Ovary (tissue), 7 donors: ENCODE measurements at regions not wholly inside any gene's neighbourhood (a gene's known extent, or its start where the extent isn't known, plus 50 kb on each side); places are given as distances from the start of the nearest gene placed in this dataset.

Experiments
- DNase-seq, 5 donors: peaks; one replicate each; pipeline ENCODE4 v3.0.0-alpha.2; 2019 to 2020
- H3K27ac ChIP-seq, 2 donors: fragments of 200-600 bp; one replicate each; pipeline versions ENCODE4 v1.5.1 to v1.8.0; 2019 to 2022
- H3K27me3 ChIP-seq: fragments of 200-600 bp; one replicate; pipeline ENCODE4 v1.8.0; 2022
- H3K36me3 ChIP-seq: fragments of 200-600 bp; sonication (generic); one replicate; pipeline ENCODE4 v1.5.1; 2019
- H3K4me1 ChIP-seq: one replicate; pipeline ENCODE4 v1.8.1; 2013; ENCODE audit warnings: mild to moderate bottlenecking, moderate library complexity; ENCODE audit not compliant: insufficient read depth
- H3K4me3 ChIP-seq: fragments of 200-600 bp; sonication (generic); one replicate; pipeline ENCODE4 v1.5.1; 2017
- H3K9me3 ChIP-seq, 2 donors: fragments of 200-600 bp in 1 of 2; sonication (generic) in 1 of 2; one replicate each; pipeline versions ENCODE4 v1.5.1 to v1.8.1; 2013 to 2019; ENCODE audit warnings: mild to moderate bottlenecking in 1 of 2, moderate library complexity in 1 of 2
- CTCF ChIP-seq, 3 donors: fragments of 450-650 bp in 2 of 3; fragments of 200-600 bp in 1 of 3; IDR thresholded peaks; one replicate each; pipeline versions ENCODE4 v1.5.1 to v1.8.0; 2016 to 2022; ENCODE audit warnings: antibody characterized with exemption in 3 of 3, mild to moderate bottlenecking in 1 of 3
- EP300 ChIP-seq: sonication (generic); formaldehyde crosslinking; IDR thresholded peaks from one replicate; pipeline ENCODE4 v1.6.1; 2017; ENCODE audit warnings: antibody characterized with exemption
- POLR2A ChIP-seq: fragments of 450-650 bp; IDR thresholded peaks from one replicate; pipeline ENCODE4 v1.6.1; 2017; ENCODE audit warnings: antibody characterized with exemption, mild to moderate bottlenecking, moderate library complexity
- whole genome bisulfite sequencing, 3 donors: extraction: QIAGEN DNeasy Blood & Tissue Kit in 1 of 3; methylation state at CpG; one replicate each; pipeline versions ENCODE4 v1.1.5 to v1.1.7; 2013 to 2017; 5-methylcytosine and 5-hydroxymethylcytosine counted together
- intact Hi-C, 4 donors: fragments of 100-400 bp; cut with DNase I; formaldehyde crosslinking; loops; one replicate each; pipeline versions ENCODE4 v1.11.0 to v1.15.1; 2022 to 2023
- donor health status: DM: no; HTN: no; CAD: no; lungs with moderate emphysema.
- donor health status: DM: no; HTN: no; CAD: no.
- donor health status: Bipolar disorder and iron deficiency.
- donor health status: DM: no; HTN: no; CAD: no.
- donor health status: DM: yes; HTN: yes; CAD: no.

DNA sequence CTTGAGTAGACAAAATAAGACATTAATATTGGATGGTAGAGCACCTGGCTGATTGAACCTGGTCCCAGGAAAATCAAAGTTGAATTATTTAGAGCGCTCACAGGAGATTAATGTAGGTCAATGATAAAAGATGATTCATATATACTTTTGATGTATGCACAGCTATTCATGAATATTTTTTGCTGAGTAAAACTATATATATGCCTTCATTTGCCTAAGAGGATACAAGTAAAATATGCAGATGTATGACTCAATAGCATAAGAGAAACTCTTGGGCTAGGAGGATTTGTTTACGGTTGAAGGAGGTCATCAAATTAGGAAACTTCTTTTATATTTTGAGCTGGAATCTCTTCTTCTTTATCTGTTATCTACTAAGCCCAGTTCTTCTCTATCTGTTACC is 202.7 kb upstream of the HS3ST1 start:
- no peak overlapping the region for H3K27ac ChIP-seq
- no peak for TF ChIP-seq POLR2A
- TF ChIP-seq CTCF (IDR thresholded peaks at IDR 0.05) = no peak
- TF ChIP-seq EP300 = no peak
- no peaks in the 10 kb centered on the region for H3K36me3 ChIP-seq
- DNase-seq = no peak
- 91 to 96% (median 96%) methylated on average over 2 of the region's 2 CpGs for whole genome bisulfite sequencing, 3 donors
- no peaks in the 10 kb centered on the region for H3K9me3 ChIP-seq
- H3K4me1 ChIP-seq = no peaks in the 10 kb centered on the region
- no peak overlapping the region for H3K4me3 ChIP-seq
- H3K27me3 ChIP-seq = no peaks in the 10 kb centered on the region
- intact Hi-C loops = loop anchor here in 1 of 4 donors (5.0 kb wide), 1 partner anchor 1301 kb away; no protein-coding TSS in a partner anchor

DNA sequence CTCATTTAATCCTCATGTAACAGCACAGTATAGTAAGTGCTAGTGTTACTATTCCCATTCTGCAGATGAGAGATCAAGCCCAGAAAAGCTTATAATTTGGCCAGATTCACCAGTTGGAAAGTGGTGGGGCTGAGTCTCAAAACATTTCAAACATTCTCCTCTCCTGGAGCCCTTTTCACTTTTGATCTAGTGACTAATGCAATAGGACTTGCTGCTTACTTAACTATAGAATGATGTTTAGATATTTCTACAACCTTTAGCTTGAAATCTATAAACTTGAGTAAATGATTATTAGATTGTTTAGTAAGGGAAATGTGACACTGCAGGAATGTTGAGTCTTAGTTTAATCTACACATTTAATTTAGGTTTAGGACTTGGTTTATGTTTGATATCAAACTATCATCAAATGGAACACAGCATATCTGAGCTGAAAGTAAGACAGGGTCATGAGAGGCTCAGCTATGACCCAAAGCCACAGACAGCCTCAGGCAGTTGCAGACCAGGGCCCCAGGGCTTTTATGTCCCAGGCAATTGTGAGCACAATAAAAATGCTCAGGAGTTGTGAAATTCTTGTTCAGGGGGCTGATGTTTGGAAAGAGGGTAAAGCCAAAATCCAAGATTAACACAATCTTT is 199.5 kb upstream of the HS3ST1 start:
- Histone ChIP-seq H3K4me3 (no peak overlapping the region), H3K36me3 (no peaks in the 10 kb centered on the region), H3K27me3 (no peaks in the 10 kb centered on the region), H3K27ac (no peak overlapping the region), H3K9me3 (no peaks in the 10 kb centered on the region), H3K4me1 (no peaks in the 10 kb centered on the region)
- DNase-seq = no peak
- intact Hi-C loops = no loop called here
- TF ChIP-seq EP300 (no peak), CTCF (IDR thresholded peaks at IDR 0.05) (no peak), POLR2A (no peak)

DNA sequence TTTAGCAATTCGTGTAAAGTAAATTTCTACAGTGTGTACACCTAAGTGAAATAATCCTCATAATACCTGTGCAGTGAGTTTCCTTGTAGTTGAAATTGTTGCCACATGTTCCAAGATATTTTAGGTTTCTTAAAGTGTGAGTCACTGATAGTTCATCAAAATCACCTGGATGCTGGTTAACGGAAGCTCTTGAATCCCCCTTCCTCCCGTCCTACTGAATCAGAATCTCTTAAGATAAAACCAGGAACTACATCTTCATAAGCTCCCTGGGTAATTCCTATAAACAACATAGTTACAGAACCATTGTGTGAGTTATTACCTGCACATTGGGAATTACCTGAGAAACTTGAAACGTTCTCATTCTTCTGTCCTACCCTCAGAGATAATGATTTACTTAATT is 197.4 kb upstream of the HS3ST1 start:
- no peak for DNase-seq
- intact Hi-C loops = no loop called here
- H3K36me3 ChIP-seq = no peaks in the 10 kb centered on the region
- H3K27me3 ChIP-seq = no peaks in the 10 kb centered on the region
- no peak for TF ChIP-seq POLR2A
- no peak for TF ChIP-seq CTCF (IDR thresholded peaks at IDR 0.05)
- TF ChIP-seq EP300 = no peak
- H3K9me3 ChIP-seq = no peaks in the 10 kb centered on the region
- no peak overlapping the region for H3K27ac ChIP-seq
- H3K4me3 ChIP-seq = no peak overlapping the region
- 87 to 90% (median 89%) methylated on average over 4 of the region's 4 CpGs for WGBS, 3 donors
- H3K4me1 ChIP-seq = no peaks in the 10 kb centered on the region

GRCh38 chr4:11625211-11625610 is 196.5 kb upstream of the HS3ST1 start:
- no peaks in the 10 kb centered on the region for H3K9me3 ChIP-seq
- intact Hi-C loops = no loop called here
- TF ChIP-seq POLR2A (no peak), CTCF (IDR thresholded peaks at IDR 0.05) (no peak), EP300 (no peak)
- no peak overlapping the region for H3K4me3 ChIP-seq
- no peak for DNase-seq
- 86 to 91% (median 87%) methylated on average over 7 of the region's 7 CpGs for WGBS, 3 donors
- no peaks in the 10 kb centered on the region for H3K27me3 ChIP-seq
- H3K36me3 ChIP-seq = no peaks in the 10 kb centered on the region
- H3K27ac ChIP-seq = no peak overlapping the region
- no peaks in the 10 kb centered on the region for H3K4me1 ChIP-seq

DNA sequence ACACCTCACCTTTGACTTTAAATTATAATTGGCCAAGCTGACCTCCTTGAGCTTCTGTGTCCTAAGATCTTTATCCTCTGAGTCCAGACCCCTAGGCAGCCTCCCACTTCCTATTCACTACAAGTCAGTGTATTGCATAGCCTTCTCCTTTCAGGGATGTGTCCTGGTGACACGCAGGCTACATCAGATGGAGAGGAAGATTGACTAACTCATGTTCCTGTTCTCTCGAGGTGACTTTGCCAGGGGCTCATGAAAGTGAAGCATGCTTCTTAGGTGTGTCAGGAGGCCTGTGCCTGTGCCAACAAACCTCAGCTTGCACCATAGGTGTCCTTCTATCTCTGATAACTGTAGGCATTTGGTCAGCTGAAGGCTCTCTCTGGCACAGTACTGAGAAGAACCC is 195.7 kb upstream of the HS3ST1 start:
- H3K27me3 ChIP-seq = no peaks in the 10 kb centered on the region
- H3K36me3 ChIP-seq = no peaks in the 10 kb centered on the region
- 56 to 67% (median 62%) methylated on average over 2 of the region's 2 CpGs for WGBS, 3 donors
- TF ChIP-seq CTCF (IDR thresholded peaks at IDR 0.05) (no peak), POLR2A (no peak), EP300 (no peak)
- no peaks in the 10 kb centered on the region for H3K4me1 ChIP-seq
- DNase-seq = no peak
- H3K4me3 ChIP-seq = no peak overlapping the region
- no peak overlapping the region for H3K27ac ChIP-seq
- no peaks in the 10 kb centered on the region for H3K9me3 ChIP-seq
- intact Hi-C loops = no loop called here
